C4-2B (cell line): ENCODE measurements at regions not wholly inside any gene's neighbourhood (a gene's known extent, or its start where the extent isn't known, plus 50 kb on each side); places are given as distances from the start of the nearest gene placed in this dataset.
"Not testable (repeated sequence)": the region's sequence is repeated elsewhere in the genome, so short reads cannot be mapped to it uniquely, and the experiment has no call there.

Experiments used
- H3K27ac ChIP-seq: fragments of 450-650 bp; 2 replicates; pipeline ENCODE4 v1.5.1; 2017
- CTCF ChIP-seq: fragments of 450-650 bp; conservative IDR thresholded peaks from 2 replicates; pipeline ENCODE4 v1.5.1; 2017; ENCODE audit warnings: mild to moderate bottlenecking
- ZFX ChIP-seq: fragments of 450-650 bp; IDR thresholded peaks from 2 replicates; pipeline ENCODE4 v1.6.1; 2017

- no peak overlapping the region for H3K27ac ChIP-seq
- TF ChIP-seq CTCF (no peak), ZFX (no peak)
These were observed 207.9 kb downstream of the ICOS start for GRCh38 chr2:204144492-204144891.

DNA sequence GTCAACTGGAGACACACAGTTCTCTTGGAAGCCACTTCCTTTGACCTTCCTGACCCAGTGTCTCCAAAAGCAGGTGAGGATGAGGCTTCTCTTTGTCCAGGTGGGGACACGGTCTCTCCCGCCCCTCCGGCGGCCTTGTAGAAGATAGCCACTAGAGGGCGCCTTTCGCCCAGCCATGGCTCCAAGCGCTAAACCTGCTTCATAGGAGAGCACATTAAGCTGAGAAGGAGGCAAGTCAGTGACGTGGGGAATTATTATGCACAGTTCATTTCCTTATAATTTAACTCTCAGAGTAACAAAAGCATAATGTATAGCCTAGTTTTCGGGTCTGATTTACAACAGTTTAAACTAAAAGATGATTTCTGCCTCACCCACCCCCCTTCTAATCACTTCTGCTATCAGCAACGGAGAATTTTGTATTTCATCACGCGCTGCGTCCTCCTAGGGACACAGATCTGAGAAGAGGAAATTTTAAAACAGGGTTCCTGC is 208.7 kb downstream of the ICOS start:
- TF ChIP-seq ZFX, result no peak
- peak; percentile 91 for TF ChIP-seq CTCF
- H3K27ac ChIP-seq, result no peak overlapping the region

DNA sequence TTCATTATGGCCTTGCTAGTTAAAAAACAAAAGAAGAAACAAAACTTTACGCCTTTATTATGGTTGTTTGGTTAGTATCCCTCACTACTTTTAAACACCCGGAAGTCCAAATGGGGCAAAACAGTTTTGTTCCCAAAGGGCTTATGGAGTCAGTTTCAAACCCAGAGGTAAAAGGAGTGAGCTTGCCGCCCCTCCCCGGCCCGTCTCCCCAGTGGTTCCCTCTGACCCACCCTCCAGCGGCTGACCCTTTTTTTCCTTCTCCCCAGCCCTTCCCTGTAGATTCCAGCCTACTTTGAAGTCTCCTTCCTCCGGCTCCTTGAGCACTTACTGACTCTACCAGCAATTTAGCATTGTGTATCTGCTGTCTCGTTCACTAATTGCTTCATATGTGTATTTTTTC is 209.2 kb downstream of the ICOS start:
- no peak for TF ChIP-seq ZFX
- TF ChIP-seq CTCF, result no peak
- H3K27ac ChIP-seq, result no peak overlapping the region

- H3K27ac ChIP-seq, result not testable (repeated sequence)
These were observed 210.5 kb downstream of the ICOS start for GRCh38 chr2:204147040-204147439.

DNA sequence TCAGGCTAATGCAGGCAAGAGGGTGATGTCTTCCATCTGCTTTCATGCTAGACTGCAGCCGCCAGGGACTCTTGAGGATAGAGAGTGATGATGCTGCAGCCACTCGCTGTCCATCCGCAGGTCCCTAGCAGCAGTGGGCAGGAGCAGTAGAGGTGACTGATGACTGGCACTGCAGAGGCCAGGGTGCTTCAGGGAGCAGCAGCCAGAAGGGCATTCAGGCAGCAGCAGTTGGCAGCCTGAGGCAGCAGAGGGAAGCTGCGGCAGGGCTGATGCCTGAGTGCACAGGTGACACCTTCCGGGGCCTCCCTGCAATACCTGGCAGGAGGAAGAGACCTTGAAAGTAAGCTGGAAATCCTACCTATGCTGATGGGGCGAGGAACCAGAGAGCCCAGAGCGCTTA is 214.2 kb downstream of the ICOS start:
- H3K27ac ChIP-seq, result no peak overlapping the region
- TF ChIP-seq ZFX (no peak), CTCF (no peak)

DNA sequence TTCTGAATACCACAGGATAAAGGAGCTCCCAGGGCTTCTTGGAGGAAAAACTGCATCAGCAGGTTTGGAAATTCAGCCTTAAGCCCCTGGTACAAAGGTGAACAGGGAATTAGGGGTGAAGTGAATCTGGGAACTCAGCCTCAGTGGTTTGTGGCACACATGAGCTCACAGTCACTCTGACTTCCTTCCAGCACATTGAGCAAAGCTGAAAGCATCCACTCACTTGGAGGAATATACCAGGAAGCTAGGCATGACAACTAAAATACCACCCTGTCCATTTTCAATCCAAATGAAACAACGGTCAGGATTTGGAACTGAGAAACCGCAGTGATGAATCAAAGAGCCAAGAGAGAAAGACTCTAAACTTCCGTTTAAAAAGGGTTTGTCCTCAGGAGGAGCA is 216.1 kb downstream of the ICOS start:
- no peak overlapping the region for H3K27ac ChIP-seq
- TF ChIP-seq CTCF (no peak), ZFX (no peak)

- H3K27ac ChIP-seq, result no peak overlapping the region
- TF ChIP-seq ZFX (no peak), CTCF (no peak)
These were observed 218.3 kb downstream of the ICOS start for GRCh38 chr2:204154863-204155262.

DNA sequence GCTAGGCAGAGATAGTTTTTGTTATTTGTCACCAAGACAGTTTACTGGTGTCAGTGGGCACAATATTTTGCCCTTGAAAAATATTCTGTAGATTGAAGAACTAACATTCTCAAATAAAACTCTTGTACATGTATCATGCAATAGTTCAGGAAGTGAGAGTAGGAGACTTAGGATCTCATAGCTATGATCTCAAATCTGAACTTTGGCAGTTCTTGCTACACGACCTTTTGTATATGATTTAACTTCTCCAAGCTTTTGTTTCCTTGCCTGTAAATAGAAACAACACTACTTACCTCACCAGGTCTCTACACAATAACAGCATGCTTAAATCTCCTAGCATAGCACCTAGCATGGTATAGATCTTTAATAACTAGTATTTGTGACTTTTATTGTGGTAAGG is 219.9 kb downstream of the ICOS start:
- TF ChIP-seq CTCF, result no peak
- no peak for TF ChIP-seq ZFX
- no peak overlapping the region for H3K27ac ChIP-seq
